ENCODE measurements at regions not wholly inside any gene's neighbourhood (a gene's known extent, or its start where the extent isn't known, plus 50 kb on each side); places are given as distances from the start of the nearest gene placed in this dataset.
"Not testable (repeated sequence)": the region's sequence is repeated elsewhere in the genome, so short reads cannot be mapped to it uniquely, and the experiment has no call there.

GRCh38 chr3:22843854-22844253 is 359.3 kb upstream of the UBE2E2 start:
- no peak for DNase-seq

- DNase-seq: no peak
Measured at GRCh38 chr3:22846566-22846965, 356.6 kb upstream of the UBE2E2 start.

- not testable (repeated sequence) for DNase-seq
Measured at GRCh38 chr3:22849583-22849982, 353.5 kb upstream of the UBE2E2 start.

- no peak for DNase-seq
Measured at GRCh38 chr3:22856811-22857210, 346.3 kb upstream of the UBE2E2 start.

GRCh38 chr3:22858486-22858885 is 344.6 kb upstream of the UBE2E2 start:
- DNase-seq: no peak

- DNase-seq: no peak
Measured at GRCh38 chr3:22859618-22860017, 343.5 kb upstream of the UBE2E2 start.

GRCh38 chr3:22861426-22861825 is 341.7 kb upstream of the UBE2E2 start:
- no peak for DNase-seq

- no peak for DNase-seq
Measured at GRCh38 chr3:22862111-22862510, 341.0 kb upstream of the UBE2E2 start.

- not testable (repeated sequence) for DNase-seq
Measured at GRCh38 chr3:22882834-22883233, 320.3 kb upstream of the UBE2E2 start.

GRCh38 chr3:22885039-22885438 is 318.1 kb upstream of the UBE2E2 start:
- DNase-seq: no peak

- DNase-seq: no peak
Measured at GRCh38 chr3:22885574-22886341, 317.4 kb upstream of the UBE2E2 start.

GRCh38 chr3:22886439-22887068 is 316.6 kb upstream of the UBE2E2 start:
- DNase-seq: no peak

GRCh38 chr3:22887664-22888291 is 315.3 kb upstream of the UBE2E2 start:
- no peak for DNase-seq

- DNase-seq: no peak
Measured at GRCh38 chr3:22893101-22893500, 310.0 kb upstream of the UBE2E2 start.

GRCh38 chr3:22893644-22894325 is 309.3 kb upstream of the UBE2E2 start:
- no peak for DNase-seq

- no peak for DNase-seq
Measured at GRCh38 chr3:22894865-22895264, 308.3 kb upstream of the UBE2E2 start.

GRCh38 chr3:22895671-22896070 is 307.5 kb upstream of the UBE2E2 start:
- DNase-seq: no peak

GRCh38 chr3:22898558-22898957 is 304.6 kb upstream of the UBE2E2 start:
- DNase-seq: no peak

- no peak for DNase-seq
Measured at GRCh38 chr3:22899441-22899840, 303.7 kb upstream of the UBE2E2 start.

GRCh38 chr3:22900296-22900695 is 302.8 kb upstream of the UBE2E2 start:
- no peak for DNase-seq

GRCh38 chr3:22901684-22902083 is 301.4 kb upstream of the UBE2E2 start:
- no peak for DNase-seq

GRCh38 chr3:22907161-22907780 is 295.9 kb upstream of the UBE2E2 start:
- DNase-seq: no peak

GRCh38 chr3:22907796-22908195 is 295.3 kb upstream of the UBE2E2 start:
- DNase-seq: no peak
